GM18861 (cell line): ENCODE measurements at regions not wholly inside any gene's neighbourhood (a gene's known extent, or its start where the extent isn't known, plus 50 kb on each side); places are given as distances from the start of the nearest gene placed in this dataset.

Experiments
- ATAC-seq: cut with Tn5 transposase; IDR thresholded peaks from one replicate; pipeline ENCODE4 v1.9.1; 2021; ENCODE audit not compliant: unreplicated experiment

- ATAC-seq, result no peak
Measured at GRCh38 chr6:43924222-43924702, 154.3 kb downstream of the VEGFA start.

- no peak for ATAC-seq
Measured at GRCh38 chr6:43923376-43924221, 153.6 kb downstream of the VEGFA start.

DNA sequence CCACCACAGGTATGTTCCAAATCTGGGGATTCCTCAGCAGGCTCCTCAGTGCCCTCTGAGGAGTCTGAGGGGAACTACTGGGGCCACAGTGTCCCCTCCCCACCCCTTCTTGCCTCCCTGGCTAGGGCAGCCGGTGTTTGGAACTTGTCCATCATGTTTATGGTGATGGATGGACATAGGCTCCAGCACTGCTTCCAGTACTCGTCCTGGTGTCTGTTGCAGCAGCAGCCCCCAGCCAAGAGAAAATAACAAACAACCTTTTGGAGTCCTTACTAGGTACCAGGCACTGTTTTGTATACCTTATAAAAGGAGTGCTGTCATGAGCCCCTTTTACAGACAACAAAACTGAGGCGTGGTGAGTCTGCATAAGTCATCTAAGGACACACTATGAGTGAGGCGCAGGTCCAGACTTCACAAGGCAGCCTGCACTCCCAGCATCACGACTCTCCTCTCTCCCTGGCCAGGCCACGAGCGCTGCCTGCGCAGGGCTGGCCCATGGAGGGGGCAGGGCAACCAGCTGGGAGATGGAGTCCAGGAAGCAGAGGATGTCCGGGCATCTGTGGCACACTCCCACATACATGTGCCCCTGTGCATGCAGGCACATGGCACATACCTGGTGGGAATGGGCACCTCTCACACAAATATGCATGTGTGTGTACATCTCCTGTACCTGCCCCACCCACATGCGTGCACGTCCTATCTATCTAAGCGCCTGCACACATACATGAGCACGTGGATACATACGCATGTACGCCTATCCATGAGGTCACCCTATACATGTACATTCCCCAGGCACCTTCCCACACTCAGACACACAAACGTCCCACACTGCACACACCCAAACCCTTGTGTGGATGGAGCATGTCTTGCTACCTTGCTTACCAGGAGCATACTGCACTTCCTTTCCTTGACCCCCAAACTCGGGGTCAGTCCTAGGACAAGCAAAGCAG lies 152.7 kb downstream of the VEGFA start:
- no peak for ATAC-seq

GRCh38 chr6:43921548-43922425 lies 151.8 kb downstream of the VEGFA start:
- ATAC-seq, result no peak

GRCh38 chr6:43921039-43921438 lies 151.0 kb downstream of the VEGFA start:
- no peak for ATAC-seq

GRCh38 chr6:43919774-43920173 lies 149.8 kb downstream of the VEGFA start:
- no peak for ATAC-seq

- ATAC-seq, result no peak
Measured at GRCh38 chr6:43917878-43918382, 147.9 kb downstream of the VEGFA start.

DNA sequence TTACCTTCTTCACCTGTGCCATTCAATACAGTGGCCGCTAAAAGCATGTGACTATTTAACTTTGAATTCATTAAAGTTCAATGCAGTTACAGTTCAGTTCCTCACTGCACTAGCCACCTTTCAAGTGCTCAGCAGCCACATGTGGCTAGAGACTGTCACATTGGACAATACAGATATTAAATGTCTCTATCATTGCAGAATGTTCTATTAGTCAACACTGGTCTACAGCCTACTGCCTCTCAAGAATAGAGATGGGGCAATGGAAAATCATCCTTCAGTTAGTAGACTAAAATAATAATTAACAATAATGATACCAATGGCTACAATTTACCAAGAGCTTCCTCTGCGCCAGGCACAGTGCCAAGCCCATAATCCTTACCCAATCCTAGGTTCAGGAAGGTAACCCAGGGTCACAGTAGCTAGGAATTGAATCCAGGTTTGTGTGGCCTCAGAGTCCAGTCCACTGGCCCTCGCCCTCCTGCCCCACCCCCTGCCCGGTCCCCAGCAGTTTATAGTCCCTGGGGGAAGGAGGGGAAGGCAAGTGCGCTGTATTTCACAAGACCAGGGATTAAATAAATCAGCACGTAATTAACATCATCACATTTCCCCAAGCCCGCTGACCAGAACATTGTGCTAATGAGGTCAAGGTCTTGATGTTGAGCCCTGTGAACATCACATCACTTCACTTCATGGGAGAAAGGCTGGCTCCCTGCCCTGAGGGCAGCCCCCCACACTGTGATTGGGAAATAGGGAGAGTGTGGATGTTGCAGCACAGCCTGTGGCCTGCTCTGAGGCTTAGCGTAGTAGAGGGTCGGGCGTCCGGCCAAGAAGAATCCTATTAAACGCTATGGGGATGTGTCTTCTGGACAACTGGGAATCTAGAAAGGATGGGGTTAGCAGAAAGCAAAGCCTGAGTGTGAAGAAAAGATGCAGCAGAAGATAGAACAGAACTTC lies 147.2 kb downstream of the VEGFA start:
- no peak for ATAC-seq

- no peak for ATAC-seq
Measured at GRCh38 chr6:43915986-43916923, 146.2 kb downstream of the VEGFA start.

DNA sequence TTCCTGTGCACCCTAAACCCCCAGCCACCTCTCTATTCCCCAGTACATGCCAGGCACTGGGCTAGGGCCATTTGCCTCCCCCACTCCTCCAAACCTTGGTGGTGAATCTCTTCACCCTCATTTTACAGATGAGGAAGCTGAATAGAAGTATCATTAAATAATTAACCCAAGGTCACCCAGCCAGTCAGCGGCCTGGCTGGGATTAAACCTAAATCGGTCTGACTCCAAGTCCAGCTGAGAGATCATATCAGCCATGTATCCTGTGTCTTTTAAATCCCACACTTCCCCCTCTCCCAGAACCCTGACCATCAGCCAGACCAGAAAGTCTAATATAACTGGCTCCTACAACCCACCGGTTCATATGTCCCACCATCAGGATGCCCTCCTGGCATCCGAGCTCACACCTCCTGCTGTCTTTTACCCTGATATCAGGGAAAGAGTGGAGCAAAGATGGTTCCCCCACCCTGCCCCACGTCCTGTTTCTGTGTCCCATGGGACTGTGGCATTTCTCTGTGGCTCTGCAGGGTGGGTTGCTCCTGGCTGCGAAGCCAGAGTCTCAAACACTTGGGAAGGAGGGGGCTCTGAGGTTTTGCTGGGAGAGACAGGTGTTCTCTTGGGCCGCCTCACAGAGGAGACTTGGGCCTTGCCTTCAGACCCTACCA lies 145.3 kb downstream of the VEGFA start:
- ATAC-seq, result no peak

DNA sequence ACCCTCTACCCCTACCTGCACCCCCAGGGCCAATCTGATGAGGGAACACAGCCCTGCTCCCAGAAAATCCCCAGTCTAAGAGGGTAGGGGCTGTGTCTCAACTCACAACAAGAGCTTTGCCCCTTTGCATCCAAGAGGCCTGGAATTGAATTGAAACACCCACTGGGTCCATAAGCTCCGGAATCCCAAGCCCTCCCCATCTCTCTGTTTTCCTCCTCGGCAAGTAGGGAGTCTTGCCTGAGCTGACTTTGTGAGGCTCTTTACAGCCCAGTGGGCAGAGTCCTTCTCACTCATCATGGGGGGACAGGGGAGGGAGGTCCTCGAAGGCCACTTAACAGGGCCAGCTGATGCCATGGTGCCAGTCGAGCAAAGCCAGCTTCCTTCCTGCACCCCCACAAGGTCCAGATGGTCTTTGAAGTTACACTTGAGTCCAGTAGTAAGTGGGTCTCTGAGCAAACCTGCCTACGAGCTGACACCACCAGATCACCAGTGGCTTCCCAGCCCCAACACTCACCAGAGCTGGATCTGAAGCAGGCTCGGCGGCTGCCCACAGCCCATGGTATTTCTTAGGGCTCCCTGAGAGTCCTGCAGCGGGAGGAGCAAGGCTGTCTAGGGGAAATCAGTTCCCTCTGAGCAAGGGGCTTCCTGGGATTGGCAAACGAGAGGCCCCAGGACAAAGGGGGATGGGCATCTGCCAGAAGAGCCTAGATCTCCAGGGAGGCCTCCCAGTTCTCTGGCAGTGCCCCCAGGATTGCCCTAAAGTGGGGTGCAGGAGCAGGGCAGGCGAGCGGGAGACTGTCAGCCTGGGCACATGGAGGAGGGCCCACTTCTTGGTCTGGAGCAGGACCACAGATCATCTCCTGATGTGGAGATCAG lies 144.5 kb downstream of the VEGFA start:
- ATAC-seq, result no peak

- no peak for ATAC-seq
Measured at GRCh38 chr6:43913375-43914271, 143.6 kb downstream of the VEGFA start.

GRCh38 chr6:43912598-43913371 lies 142.8 kb downstream of the VEGFA start:
- no peak for ATAC-seq

DNA sequence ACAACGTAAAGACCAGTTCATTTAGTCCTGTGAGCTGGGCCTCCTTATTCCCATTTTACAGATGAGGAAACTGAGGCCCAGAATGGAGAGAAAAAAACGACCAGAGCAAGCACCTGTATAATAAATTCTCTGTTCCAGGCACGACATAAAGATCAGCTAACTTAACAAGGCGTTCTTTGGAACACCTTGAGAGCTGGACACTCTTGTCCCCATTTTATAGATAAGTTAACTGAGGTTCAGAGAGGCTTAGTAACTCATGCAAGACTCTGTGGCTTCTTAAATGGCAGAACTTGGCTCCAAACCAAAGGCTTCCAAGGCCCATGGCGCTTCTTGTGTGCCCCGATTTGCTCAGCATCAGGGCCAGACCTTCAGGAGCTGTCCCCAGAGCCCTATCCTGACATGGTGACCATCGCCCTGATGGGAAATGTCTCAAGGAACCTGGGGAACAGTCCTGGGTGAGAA lies 142.1 kb downstream of the VEGFA start:
- no peak for ATAC-seq
